ENCODE measurements at regions not wholly inside any gene's neighbourhood (a gene's known extent, or its start where the extent isn't known, plus 50 kb on each side); places are given as distances from the start of the nearest gene placed in this dataset.

GRCh38 chr17:83148317-83149028 is 69.1 kb downstream of the METRNL start:
- Histone ChIP-seq H3K4me3 (ENCODE audit: low read depth, low read length) (no peak overlapping the region), H3K27me3 (ENCODE audit: control insufficient read depth, insufficient read depth, low read length) (no peaks in the 10 kb centered on the region), H3K36me3 (ENCODE audit: control insufficient read depth, insufficient read depth, low read length) (no peaks in the 10 kb centered on the region)
- no peak for TF ChIP-seq CTCF (IDR thresholded peaks at IDR 0.05; ENCODE audit: insufficient read depth, low read depth, low read length)
- CTCF ChIA-PET = interaction anchor here (1.9 kb wide), 1 partner anchor 8 kb away, joined by 5 read pairs; no protein-coding TSS in a partner anchor
- POLR2A ChIA-PET = no interaction called here
- no peak for DNase-seq (ENCODE audit: low read depth)

- TF ChIP-seq CTCF (IDR thresholded peaks at IDR 0.05; ENCODE audit: insufficient read depth, low read depth, low read length) = no peak
- no peak for DNase-seq (ENCODE audit: low read depth)
- ChIA-PET CTCF (interaction anchor here (0.7 to 1.9 kb wide), 2 partner anchors 8 to 40 kb away, joined by 3 to 5 read pairs; no protein-coding TSS in a partner anchor), POLR2A (interaction anchor here (0.6 kb wide), 1 partner anchor 13 kb away, joined by 5 read pairs; no protein-coding TSS in a partner anchor)
- no peaks in the 10 kb centered on the region for H3K36me3 ChIP-seq (ENCODE audit: control insufficient read depth, insufficient read depth, low read length)
- no peaks in the 10 kb centered on the region for H3K27me3 ChIP-seq (ENCODE audit: control insufficient read depth, insufficient read depth, low read length)
- H3K4me3 ChIP-seq (ENCODE audit: low read depth, low read length) = no peak overlapping the region
Measured at GRCh38 chr17:83149029-83149725, 69.8 kb downstream of the METRNL start.

GRCh38 chr17:83149761-83150251 is 70.4 kb downstream of the METRNL start:
- Histone ChIP-seq H3K36me3 (ENCODE audit: control insufficient read depth, insufficient read depth, low read length) (no peaks in the 10 kb centered on the region), H3K27me3 (ENCODE audit: control insufficient read depth, insufficient read depth, low read length) (no peaks in the 10 kb centered on the region), H3K4me3 (ENCODE audit: low read depth, low read length) (no peak overlapping the region)
- TF ChIP-seq CTCF (IDR thresholded peaks at IDR 0.05; ENCODE audit: insufficient read depth, low read depth, low read length) = no peak
- DNase-seq (ENCODE audit: low read depth) = no peak
- CTCF ChIA-PET = interaction anchor here (0.7 to 1.9 kb wide), 2 partner anchors 9 to 40 kb away, joined by 3 to 5 read pairs; no protein-coding TSS in a partner anchor
- POLR2A ChIA-PET = interaction anchor here (0.6 kb wide), 1 partner anchor 56 kb away, joined by 3 read pairs; no protein-coding TSS in a partner anchor

- TF ChIP-seq CTCF (IDR thresholded peaks at IDR 0.05; ENCODE audit: insufficient read depth, low read depth, low read length) = no peak
- no peaks in the 10 kb centered on the region for H3K36me3 ChIP-seq (ENCODE audit: control insufficient read depth, insufficient read depth, low read length)
- DNase-seq (ENCODE audit: low read depth) = no peak
- ChIA-PET POLR2A (interaction anchor here (0.6 kb wide), 1 partner anchor 57 kb away, joined by 3 read pairs; no protein-coding TSS in a partner anchor), CTCF (interaction anchor here (1.9 kb wide), 1 partner anchor 10 kb away, joined by 5 read pairs; no protein-coding TSS in a partner anchor)
- H3K4me3 ChIP-seq (ENCODE audit: low read depth, low read length) = no peak overlapping the region
- H3K27me3 ChIP-seq (ENCODE audit: control insufficient read depth, insufficient read depth, low read length) = no peaks in the 10 kb centered on the region
Measured at GRCh38 chr17:83150369-83151055, 71.1 kb downstream of the METRNL start.
